ENCODE measurements at regions not wholly inside any gene's neighbourhood (a gene's known extent, or its start where the extent isn't known, plus 50 kb on each side); places are given as distances from the start of the nearest gene placed in this dataset.
"Not testable (repeated sequence)": the region's sequence is repeated elsewhere in the genome, so short reads cannot be mapped to it uniquely, and the experiment has no call there.

DNA sequence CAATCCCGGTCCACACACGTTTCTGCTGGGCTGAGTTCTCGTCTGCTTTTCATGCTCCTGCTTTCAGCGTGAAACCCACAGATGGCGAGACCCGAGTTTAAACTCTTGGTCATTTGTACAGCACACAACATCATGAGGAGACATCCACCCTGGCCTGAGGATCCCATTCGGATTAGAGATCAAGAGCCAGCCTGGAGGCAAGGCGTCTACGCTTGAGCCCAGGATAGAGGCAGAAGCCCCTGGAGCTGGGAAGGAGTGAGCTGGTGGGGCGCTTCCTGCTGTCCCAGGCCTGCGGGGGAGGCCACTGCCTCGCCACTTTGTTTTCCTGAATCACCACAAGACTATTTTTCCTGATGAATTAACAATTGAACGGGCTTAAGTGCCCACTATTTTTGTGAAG is 281.9 kb upstream of the IRX4 start:
- DNase-seq: no peak

DNA sequence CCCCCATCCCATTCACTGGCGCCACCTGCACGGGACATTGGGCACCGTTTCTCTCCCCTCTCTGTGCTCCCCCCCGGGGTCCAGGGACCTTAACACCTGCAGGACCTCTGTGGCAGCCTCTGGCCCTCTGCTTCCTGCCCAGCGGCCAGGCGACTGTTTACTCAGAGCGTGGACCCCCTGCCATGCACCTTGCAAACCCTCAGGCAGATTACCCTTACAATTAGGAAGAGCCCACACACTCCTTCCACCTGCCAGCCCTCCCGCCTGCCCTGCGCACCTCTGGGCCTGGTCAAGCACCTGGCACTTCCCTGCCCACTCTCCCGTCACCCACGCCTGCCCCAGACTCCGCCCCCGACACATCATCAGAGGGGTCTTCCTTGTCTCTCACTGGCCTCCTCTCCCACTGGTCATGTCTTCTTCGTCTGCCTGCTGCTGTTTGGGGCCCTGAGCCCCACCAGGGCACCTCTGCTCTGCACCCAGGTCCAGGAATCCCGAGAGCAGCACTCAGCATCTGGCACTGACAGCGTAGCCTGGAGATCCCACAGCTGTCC is 281.3 kb upstream of the IRX4 start:
- no peak for DNase-seq

- no peak for DNase-seq
Observed at GRCh38 chr5:2163060-2163856, 280.5 kb upstream of the IRX4 start.

GRCh38 chr5:2160811-2161210 is 278.1 kb upstream of the IRX4 start:
- no peak for DNase-seq

DNA sequence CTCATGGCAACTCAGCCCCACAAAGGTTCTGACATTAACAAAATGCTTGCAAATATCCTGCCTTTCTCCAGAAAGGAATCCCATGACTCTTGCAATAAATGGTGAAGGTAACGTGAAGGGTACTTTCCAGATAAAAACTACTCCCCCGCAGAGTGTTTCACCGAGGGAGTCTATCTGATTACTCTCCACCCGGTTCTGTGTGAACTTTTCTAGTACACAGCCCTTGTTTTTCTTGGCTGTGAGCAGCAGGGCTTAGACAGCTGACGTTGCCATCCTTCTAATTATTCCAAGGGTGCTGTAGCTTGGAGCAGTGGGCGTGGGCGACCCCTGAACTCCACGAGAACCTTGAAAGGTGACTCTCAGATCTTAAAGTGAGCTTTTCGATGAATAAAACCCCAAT is 276.0 kb upstream of the IRX4 start:
- no peak for DNase-seq

GRCh38 chr5:2158109-2158508 is 275.4 kb upstream of the IRX4 start:
- no peak for DNase-seq

DNA sequence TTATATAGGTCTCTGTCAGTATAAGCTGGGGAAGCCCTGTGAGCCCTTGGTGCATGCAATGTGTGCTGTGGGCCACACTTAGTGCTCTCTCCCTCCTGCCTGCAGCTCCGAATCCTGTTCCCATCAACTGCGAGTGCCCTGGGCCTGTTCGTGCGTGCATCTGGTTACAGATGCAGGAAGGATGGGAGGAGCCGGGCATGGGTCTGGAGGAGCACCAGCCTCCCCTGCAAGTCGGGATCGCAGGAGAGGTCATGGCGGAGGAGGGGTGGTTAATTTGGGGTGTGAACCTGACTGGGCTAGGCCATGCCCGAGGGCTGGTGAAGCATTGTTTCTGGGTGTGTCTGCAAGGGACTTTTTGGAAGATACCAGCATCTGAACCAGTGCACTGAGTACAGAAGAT is 274.6 kb upstream of the IRX4 start:
- no peak for DNase-seq

GRCh38 chr5:2156358-2157059 is 273.8 kb upstream of the IRX4 start:
- no peak for DNase-seq

- no peak for DNase-seq
Observed at GRCh38 chr5:2155556-2155955, 272.8 kb upstream of the IRX4 start.

- DNase-seq: no peak
Observed at GRCh38 chr5:2153802-2154201, 271.1 kb upstream of the IRX4 start.

DNA sequence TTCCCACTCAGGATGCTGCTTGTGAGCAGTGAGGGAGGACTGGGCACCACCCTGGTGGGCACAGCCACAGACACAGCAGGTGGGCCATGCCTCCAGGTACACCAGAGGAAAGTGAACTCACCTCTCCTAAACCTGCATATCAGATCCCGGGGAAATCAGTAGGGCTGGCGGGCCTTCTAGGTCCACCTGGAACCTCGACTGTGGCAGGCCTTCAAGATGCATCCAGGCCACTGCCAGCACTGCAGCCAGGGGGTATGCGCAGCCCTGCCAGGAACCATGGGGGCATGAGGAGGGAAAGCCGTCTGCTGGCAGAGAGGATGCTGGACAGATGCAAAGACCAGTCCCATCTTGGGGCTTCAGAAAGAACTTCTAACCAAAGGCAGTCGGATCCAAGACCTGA is 270.6 kb upstream of the IRX4 start:
- DNase-seq: no peak

- not testable (repeated sequence) for DNase-seq
Observed at GRCh38 chr5:2151301-2151888, 268.7 kb upstream of the IRX4 start.

- DNase-seq: no peak
Observed at GRCh38 chr5:2149195-2149539, 266.4 kb upstream of the IRX4 start.

DNA sequence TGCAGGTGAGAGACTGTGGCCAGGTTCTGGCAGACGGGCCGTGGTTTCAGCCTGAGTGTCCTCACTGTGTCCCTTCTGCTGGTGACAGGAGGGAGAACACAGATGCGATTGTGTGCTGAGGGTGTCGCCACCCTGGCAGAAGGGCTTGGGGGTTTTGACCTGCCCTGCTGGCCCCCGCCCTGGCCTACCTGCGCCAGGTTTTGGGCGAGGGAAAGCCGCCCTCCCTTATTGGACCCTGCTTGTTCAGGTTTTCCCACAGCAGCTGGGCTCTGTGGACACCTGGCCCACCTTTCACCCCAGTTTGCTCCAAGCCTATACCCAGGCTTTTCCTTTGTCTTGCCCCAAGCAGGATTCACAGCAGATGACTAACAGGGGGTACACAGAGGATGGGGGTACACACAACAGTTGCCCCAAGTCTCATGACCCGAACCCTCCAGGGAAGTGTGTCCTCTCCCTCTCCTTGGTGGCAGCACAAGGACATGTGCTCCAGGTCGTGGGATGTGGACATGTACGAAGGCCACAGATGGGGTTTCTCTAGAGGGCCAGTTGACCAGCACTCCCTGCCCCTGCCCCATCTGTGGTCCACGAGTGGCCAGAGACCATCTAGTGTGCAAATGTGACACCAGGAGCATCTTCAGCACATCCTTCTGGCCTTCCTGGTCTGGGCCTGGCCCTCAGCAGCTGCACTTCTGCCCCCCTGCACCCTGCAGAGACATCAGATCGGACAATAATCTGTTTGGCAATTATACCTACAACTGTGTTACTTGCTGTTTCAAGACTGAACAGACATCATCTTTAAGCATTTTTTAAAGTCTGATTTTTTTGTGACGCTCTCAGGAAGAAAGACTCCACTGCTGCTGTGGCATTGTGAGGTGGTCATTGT is 265.8 kb upstream of the IRX4 start:
- no peak for DNase-seq

DNA sequence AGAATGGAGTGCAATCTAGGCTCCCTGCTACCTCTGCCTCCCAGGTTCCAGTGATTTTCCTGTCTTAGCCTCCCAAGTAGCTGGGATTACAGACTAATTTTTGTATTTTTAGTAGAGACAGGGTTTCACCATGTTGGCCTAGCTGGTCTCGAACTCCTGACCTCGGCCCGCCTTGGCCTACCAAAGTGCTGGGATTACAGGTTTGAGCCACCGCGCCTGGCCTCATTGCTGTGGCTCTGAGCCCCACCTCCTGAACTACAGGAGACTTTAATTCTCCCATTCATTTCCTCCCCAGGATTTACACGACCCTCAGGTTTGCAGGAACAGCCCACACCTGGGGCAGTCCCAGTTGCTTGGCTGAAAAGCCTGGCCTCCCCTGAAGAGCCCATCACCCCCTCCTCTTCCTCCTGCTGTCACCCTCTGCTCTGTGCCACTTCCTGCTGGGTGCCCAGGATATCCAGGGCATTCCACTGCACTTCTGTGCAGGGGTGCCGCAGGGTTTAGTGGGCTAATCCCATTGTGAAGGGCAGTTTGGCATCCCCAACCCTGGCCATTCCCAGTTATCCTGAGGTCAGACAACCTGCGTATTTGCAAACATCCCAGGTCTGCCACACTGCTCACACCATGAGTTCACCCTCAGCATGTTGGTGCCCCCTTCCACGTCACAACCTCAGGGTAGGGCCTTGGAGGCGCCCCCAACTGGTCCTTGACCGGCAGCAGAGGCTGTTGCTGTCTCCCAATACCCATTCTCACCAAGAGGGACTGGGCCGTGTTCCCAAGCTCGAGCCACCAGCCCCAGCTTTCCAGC is 265.0 kb upstream of the IRX4 start:
- no peak for DNase-seq

GRCh38 chr5:2143646-2144353 is 261.1 kb upstream of the IRX4 start:
- DNase-seq: no peak

DNA sequence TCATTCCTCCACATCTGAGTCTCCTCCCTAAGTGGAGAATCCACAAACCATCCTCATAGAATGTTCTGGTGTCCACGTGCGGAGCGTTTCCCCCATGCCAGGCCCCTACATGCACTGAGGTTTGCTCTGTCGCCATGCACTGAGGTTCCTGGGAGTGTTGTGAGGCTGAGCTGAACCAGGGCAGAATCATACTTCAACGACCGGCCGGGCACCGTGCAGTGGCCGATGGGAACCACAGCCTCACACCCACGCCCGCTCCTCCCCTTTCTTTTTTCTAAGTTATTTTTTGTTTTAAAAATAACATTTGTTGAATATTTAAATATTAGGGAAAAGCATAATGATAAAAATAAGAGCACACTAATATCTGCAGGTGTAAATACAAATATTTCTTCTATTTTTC is 260.4 kb upstream of the IRX4 start:
- DNase-seq: no peak

DNA sequence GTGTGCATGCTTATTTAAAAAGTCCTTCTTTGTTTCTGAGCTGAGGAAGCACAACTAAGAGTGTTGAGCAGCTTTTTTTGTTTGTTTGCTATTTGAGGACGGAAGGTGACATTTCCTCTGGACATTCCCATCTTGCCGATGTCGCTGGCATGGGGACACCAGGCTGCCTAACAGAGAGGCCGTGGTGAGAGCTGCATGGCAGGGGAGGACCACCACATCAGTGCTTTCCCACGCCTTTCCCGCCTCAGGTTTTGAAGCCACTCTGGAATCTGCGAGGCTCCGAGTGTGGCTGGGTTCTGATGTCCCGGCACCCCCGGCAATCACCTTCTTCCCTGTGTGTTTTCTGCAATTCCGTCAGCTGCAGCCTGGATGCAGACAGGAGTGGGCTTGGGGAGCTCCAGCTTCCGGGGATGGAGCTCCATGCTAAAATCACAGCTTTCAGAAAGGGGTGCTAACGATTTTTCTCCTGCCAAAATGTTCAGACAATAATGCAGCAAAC is 259.8 kb upstream of the IRX4 start:
- no peak for DNase-seq

- DNase-seq: no peak
Observed at GRCh38 chr5:2141254-2142000, 258.7 kb upstream of the IRX4 start.
